ENCODE measurements at regions not wholly inside any gene's neighbourhood (a gene's known extent, or its start where the extent isn't known, plus 50 kb on each side); places are given as distances from the start of the nearest gene placed in this dataset.

- DNase-seq = no peak
Observed at GRCh38 chr1:117678246-117678977, 72.6 kb downstream of the TENT5C start.

GRCh38 chr1:117679299-117679698 lies 73.5 kb downstream of the TENT5C start:
- no peak for DNase-seq

- DNase-seq = no peak
Observed at GRCh38 chr1:117679868-117680267, 74.0 kb downstream of the TENT5C start.

- no peak for DNase-seq
Observed at GRCh38 chr1:117680316-117681002, 74.6 kb downstream of the TENT5C start.

GRCh38 chr1:117681093-117681900 lies 75.4 kb downstream of the TENT5C start:
- no peak for DNase-seq

GRCh38 chr1:117681901-117682250 lies 76.0 kb downstream of the TENT5C start:
- DNase-seq = no peak

GRCh38 chr1:117682372-117682771 lies 76.5 kb downstream of the TENT5C start:
- DNase-seq = no peak

- no peak for DNase-seq
Observed at GRCh38 chr1:117683571-117684285, 77.9 kb downstream of the TENT5C start.

GRCh38 chr1:117685936-117686806 lies 80.3 kb downstream of the TENT5C start:
- no peak for DNase-seq

GRCh38 chr1:117686907-117687306 lies 81.1 kb downstream of the TENT5C start:
- DNase-seq = no peak

- DNase-seq = no peak
Observed at GRCh38 chr1:117689997-117690625, 84.3 kb downstream of the TENT5C start.

- DNase-seq = no peak
Observed at GRCh38 chr1:117691942-117692341, 86.1 kb downstream of the TENT5C start.

GRCh38 chr1:117694543-117694942 lies 88.7 kb downstream of the TENT5C start:
- DNase-seq = no peak

- no peak for DNase-seq
Observed at GRCh38 chr1:117695796-117696490, 90.1 kb downstream of the TENT5C start.

GRCh38 chr1:117696561-117696960 lies 90.7 kb downstream of the TENT5C start:
- no peak for DNase-seq

- DNase-seq = no peak
Observed at GRCh38 chr1:117697220-117697781, 91.5 kb downstream of the TENT5C start.

GRCh38 chr1:117698398-117699160 lies 92.7 kb downstream of the TENT5C start:
- peak; percentile 30 for DNase-seq

GRCh38 chr1:117699953-117700352 lies 94.1 kb downstream of the TENT5C start:
- no peak for DNase-seq

- DNase-seq = no peak
Observed at GRCh38 chr1:117702654-117703053, 96.8 kb downstream of the TENT5C start.

- DNase-seq = no peak
Observed at GRCh38 chr1:117707371-117707770, 101.5 kb downstream of the TENT5C start.

All from hematopoietic multipotent progenitor cell treated with erythropoietin and hydrocortisone succinate and interleukin-3 and kit ligand, for 6 days (in vitro differentiated cells).